Astrocyte (in vitro differentiated cells and primary cell): ENCODE measurements at regions not wholly inside any gene's neighbourhood (a gene's known extent, or its start where the extent isn't known, plus 50 kb on each side); places are given as distances from the start of the nearest gene placed in this dataset.

Source experiments
- CTCF ChIP-seq: IDR thresholded peaks from 2 replicates; pipeline ENCODE4 v1.5.1; 2011; ENCODE audit warnings: low read depth, mild to moderate bottlenecking, inconsistent platforms, low read length, moderate library complexity; ENCODE audit not compliant: insufficient read depth
- EZH2 ChIP-seq: IDR thresholded peaks from 2 replicates; pipeline ENCODE4 v1.6.1; 2012; ENCODE audit warnings: mild to moderate bottlenecking, low read length, inconsistent platforms; ENCODE audit not compliant: insufficient read depth

- TF ChIP-seq CTCF (peak; percentile 68), EZH2 (no peak)
Measured at GRCh38 chr2:235106874-235107639, 155.2 kb downstream of the SH3BP4 start.
